Chondrocyte (in vitro differentiated cells): ENCODE measurements at regions not wholly inside any gene's neighbourhood (a gene's known extent, or its start where the extent isn't known, plus 50 kb on each side); places are given as distances from the start of the nearest gene placed in this dataset.

ENCODE experiments used
- DNase-seq: peaks from one replicate; pipeline ENCODE4 v3.0.0; 2021; ENCODE audit warnings: mixed read lengths, low spot score
- H3K27ac Mint-ChIP-seq: one replicate; pipeline ENCODE4 v1.8.0; 2021; ENCODE audit warnings: mild to moderate bottlenecking, moderate library complexity, mixed read lengths; ENCODE audit not compliant: unreplicated experiment
- H3K27me3 Mint-ChIP-seq: 2 replicates; pipeline ENCODE4 v1.8.0; 2021; ENCODE audit warnings: low read depth, mixed read lengths
- H3K36me3 Mint-ChIP-seq: 2 replicates; pipeline ENCODE4 v1.8.0; 2021; ENCODE audit warnings: low read depth, mixed read lengths
- H3K4me1 Mint-ChIP-seq: 2 replicates; pipeline ENCODE4 v1.8.0; 2021; ENCODE audit warnings: low read depth, mild to moderate bottlenecking, mixed read lengths
- H3K4me3 Mint-ChIP-seq: one replicate; pipeline ENCODE4 v1.8.0; 2021; ENCODE audit warnings: mild to moderate bottlenecking, moderate library complexity, mixed read lengths; ENCODE audit not compliant: unreplicated experiment
- H3K9me3 Mint-ChIP-seq: 2 replicates; pipeline ENCODE4 v1.8.0; 2021; ENCODE audit warnings: low read depth, mixed read lengths
- CTCF ChIP-seq: fragments of 200-600 bp; sonication (generic); IDR thresholded peaks from 2 replicates; pipeline ENCODE4 v1.5.0; 2021; ENCODE audit warnings: antibody characterized with exemption, mild to moderate bottlenecking, moderate library complexity

GRCh38 chr2:236956641-236957040, 129.0 kb upstream of the COPS8 start:
- H3K36me3 Mint-ChIP-seq = no peaks in the 10 kb centered on the region
- no peak overlapping the region for H3K4me3 Mint-ChIP-seq
- peaks cover 2% of the 10 kb centered on the region for H3K27me3 Mint-ChIP-seq
- H3K27ac Mint-ChIP-seq = no peak overlapping the region
- TF ChIP-seq CTCF = no peak
- no peak for DNase-seq
- H3K4me1 Mint-ChIP-seq = no peaks in the 10 kb centered on the region
- H3K9me3 Mint-ChIP-seq = peaks cover 3% of the 10 kb centered on the region

- no peak for DNase-seq
- Mint-ChIP-seq H3K36me3 (no peaks in the 10 kb centered on the region), H3K9me3 (no peaks in the 10 kb centered on the region), H3K27me3 (peaks cover 2% of the 10 kb centered on the region), H3K4me1 (no peaks in the 10 kb centered on the region), H3K27ac (no peak overlapping the region), H3K4me3 (no peak overlapping the region)
- TF ChIP-seq CTCF = no peak
Measured at GRCh38 chr2:236959036-236959435, 126.7 kb upstream of the COPS8 start.

- DNase-seq = no peak
- Mint-ChIP-seq H3K36me3 (no peaks in the 10 kb centered on the region), H3K27me3 (peaks cover 2% of the 10 kb centered on the region), H3K4me3 (no peak overlapping the region), H3K9me3 (no peaks in the 10 kb centered on the region), H3K4me1 (no peaks in the 10 kb centered on the region), H3K27ac (no peak overlapping the region)
- TF ChIP-seq CTCF = no peak
Measured at GRCh38 chr2:236959876-236960275, 125.8 kb upstream of the COPS8 start.

- Mint-ChIP-seq H3K4me1 (no peaks in the 10 kb centered on the region), H3K9me3 (no peaks in the 10 kb centered on the region), H3K27ac (no peak overlapping the region), H3K27me3 (peaks cover 2% of the 10 kb centered on the region), H3K36me3 (no peaks in the 10 kb centered on the region), H3K4me3 (no peak overlapping the region)
- DNase-seq = no peak
- TF ChIP-seq CTCF = no peak
Measured at GRCh38 chr2:236960531-236960930, 125.2 kb upstream of the COPS8 start.

GRCh38 chr2:236962816-236963215, 122.9 kb upstream of the COPS8 start:
- Mint-ChIP-seq H3K27ac (no peak overlapping the region), H3K27me3 (no peaks in the 10 kb centered on the region), H3K9me3 (no peaks in the 10 kb centered on the region), H3K4me1 (no peaks in the 10 kb centered on the region), H3K4me3 (no peak overlapping the region), H3K36me3 (no peaks in the 10 kb centered on the region)
- TF ChIP-seq CTCF = no peak
- no peak for DNase-seq
